GM19438 (cell line): ENCODE measurements at regions not wholly inside any gene's neighbourhood (a gene's known extent, or its start where the extent isn't known, plus 50 kb on each side); places are given as distances from the start of the nearest gene placed in this dataset.
"Not testable (repeated sequence)": the region's sequence is repeated elsewhere in the genome, so short reads cannot be mapped to it uniquely, and the experiment has no call there.

Experiments
- ATAC-seq: cut with Tn5 transposase; IDR thresholded peaks from one replicate; pipeline ENCODE4 v1.9.1; 2021; ENCODE audit warnings: low read depth; ENCODE audit not compliant: unreplicated experiment

DNA sequence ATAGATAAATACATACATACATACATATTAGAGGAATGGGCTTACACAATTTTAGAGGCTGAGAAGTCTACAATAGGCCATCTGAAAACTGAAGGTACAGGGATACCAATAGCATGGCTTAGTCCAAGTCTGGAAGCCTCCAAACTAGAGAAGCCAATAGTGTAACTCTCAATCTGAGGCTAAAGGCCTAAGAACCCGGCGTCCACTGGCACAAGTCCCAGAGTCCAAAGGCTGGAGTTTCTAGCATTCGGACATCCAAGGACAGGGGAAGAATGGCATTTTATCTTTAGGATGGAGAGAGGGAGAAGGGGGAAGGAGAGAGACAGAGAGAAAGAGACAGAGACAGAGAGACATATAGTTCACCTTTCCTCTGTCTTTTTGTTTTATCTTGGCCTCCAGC, 63.7 kb upstream of the SYT4 start:
- no peak for ATAC-seq

GRCh38 chr18:43350176-43350575, 72.9 kb upstream of the SYT4 start:
- no peak for ATAC-seq

DNA sequence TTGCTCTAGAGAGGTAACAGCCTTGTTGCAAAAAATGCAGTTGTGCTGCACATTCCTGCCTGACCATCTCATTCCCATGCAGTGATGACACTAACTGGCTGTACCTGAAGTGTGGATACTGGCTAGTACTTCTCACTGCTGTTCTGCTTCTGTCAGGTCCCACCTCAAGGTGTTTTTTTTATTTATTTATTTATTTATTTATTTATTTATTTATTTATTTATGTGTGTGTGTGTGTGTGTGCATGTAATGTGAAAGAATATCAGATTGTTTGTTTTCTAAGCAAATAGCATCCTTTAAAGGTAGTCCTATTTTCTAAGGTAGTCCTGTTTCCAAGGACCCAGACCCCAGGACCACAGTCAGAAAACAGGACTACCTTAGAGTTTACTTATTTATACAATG, 87.2 kb upstream of the SYT4 start:
- no peak for ATAC-seq

DNA sequence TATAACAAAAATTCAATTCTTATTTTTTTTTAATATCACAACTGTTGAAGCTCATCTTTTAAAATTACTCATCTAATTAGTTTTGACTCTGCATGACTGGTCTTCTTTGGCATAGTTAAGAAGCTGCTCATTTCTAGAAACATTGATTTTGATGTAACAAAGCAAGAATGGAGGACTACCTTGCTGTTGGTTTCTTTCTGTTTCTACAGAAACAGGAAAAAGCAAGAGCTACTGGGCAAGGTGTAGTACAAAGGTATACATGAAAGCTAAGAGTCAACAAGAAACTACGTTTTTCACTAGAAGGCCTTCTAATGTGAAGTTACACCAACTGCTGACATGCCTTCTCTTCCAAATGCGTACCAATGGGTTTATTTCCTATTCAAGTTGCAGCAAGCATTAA, 90.6 kb upstream of the SYT4 start:
- ATAC-seq, result no peak

DNA sequence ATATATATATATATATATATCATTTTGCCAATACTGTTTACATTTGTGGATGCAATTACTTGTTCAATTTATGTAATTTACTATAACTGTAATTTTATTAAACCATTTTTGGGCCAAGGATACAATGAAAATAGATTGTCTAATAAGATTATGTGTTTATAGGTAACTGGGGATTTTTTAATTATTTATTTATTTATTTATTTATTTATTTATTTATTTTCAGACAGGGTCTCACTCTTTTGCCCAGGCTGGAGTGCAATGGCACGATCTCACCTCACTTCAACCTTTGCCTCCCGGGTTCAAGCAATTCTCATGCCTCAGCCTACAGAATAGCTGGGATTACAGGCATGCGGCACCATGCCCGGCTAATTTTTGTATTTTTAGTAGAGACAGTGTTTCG, 92.0 kb upstream of the SYT4 start:
- ATAC-seq, result not testable (repeated sequence)

GRCh38 chr18:43372773-43373172, 95.5 kb upstream of the SYT4 start:
- no peak for ATAC-seq

GRCh38 chr18:43380104-43380672, 102.9 kb upstream of the SYT4 start:
- no peak for ATAC-seq

GRCh38 chr18:43382641-43383403, 105.5 kb upstream of the SYT4 start:
- ATAC-seq, result no peak

DNA sequence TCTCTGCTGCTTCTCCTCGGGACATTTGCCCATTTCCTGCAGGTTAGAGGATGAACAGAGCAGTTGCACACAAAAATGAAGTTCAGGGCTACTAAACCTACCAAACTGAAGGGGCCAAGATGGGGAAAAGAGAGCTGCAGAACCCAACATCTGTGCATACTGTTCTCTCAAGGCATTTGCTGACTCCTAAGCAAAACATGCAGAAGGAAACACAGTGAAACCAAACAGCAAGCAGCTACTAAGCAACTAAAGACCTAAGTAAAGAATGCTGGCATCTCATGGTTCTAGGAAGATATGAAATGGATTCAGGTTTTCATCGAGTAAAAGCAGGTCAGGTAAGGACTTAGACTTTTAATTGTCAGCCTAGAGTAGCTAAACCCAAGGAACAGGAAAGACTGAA, 111.9 kb upstream of the SYT4 start:
- no peak for ATAC-seq

- no peak for ATAC-seq
Measured at GRCh38 chr18:43392168-43392567, 114.9 kb upstream of the SYT4 start.

GRCh38 chr18:43393174-43393573, 115.9 kb upstream of the SYT4 start:
- no peak for ATAC-seq

DNA sequence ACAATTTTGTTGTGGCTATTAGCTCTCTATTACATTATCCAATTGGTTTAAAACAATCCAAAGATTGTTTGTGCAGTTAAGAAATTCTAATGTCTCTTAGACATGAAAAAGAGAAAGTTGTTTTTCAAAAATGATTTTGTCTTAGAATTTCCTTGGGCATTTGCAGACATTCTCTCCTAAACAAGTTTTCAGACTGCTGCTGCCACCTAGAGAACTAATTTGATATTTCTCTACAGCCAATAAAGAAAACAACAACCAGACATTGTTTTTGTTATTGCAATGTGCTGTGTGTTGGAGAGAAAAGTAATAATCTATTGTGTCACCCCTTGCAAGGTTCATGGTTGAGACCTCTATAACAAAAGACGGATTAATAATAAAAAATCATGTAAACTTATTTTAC, 119.0 kb upstream of the SYT4 start:
- no peak for ATAC-seq

DNA sequence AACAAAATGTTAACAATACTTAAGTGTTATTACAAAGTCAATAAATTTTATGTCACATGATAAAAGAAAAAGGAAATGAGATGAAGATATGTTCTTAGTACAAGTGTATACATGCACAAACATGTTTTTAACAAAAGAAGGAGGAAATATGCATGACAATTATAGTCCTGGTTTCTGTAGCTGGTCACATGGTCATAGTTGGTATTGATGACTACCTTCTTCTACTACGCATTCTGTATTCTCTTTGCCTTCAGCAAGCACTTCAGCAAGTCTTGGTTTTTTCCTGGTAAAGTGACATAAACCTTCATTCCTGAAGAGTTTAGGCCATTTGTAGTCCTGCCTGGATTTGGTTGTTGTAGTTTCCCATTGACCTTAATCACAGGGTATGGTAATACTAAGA, 121.3 kb upstream of the SYT4 start:
- ATAC-seq, result no peak

DNA sequence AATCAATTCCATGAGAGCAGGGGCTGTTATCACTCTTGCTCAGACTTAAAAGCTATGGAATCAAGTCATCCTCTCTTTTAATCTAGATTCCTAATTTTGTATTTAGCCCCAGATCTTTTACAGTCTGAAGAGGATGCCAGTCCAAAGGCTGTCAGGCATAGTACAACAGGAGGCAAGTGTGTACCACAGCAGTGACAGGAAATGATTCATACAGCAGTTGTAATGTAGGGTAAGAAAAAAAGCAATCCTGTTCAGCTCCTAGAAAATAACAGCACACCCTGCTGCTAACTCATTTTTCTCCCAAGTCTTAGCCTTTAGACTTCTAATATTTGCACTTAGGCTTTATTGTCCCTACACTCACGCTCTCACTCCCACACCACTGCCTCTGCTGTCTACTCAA, 127.8 kb upstream of the SYT4 start:
- ATAC-seq, result no peak

GRCh38 chr18:43414006-43414405, 136.7 kb upstream of the SYT4 start:
- no peak for ATAC-seq

DNA sequence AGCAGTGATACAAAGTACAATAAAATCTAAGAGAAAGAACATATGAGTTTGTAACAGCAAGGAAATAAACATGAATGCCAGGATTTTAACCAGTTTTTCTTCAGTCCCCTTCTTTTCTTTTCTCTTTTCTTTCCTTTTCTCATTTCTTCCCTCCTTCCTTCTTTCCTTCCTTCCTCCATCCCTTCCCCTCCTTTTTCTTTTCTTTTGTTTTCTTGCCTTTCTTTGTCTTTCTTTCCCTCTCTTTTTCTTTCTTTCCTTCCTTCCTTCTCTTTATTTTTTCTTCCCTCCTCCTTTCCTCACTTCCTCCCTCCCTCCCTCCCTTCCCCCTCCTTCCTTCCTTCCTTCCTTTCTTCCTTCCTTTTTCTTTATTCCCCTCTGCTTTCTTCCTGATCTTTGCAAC, 142.8 kb upstream of the SYT4 start:
- no peak for ATAC-seq

GRCh38 chr18:43420950-43421349, 143.7 kb upstream of the SYT4 start:
- ATAC-seq, result no peak

DNA sequence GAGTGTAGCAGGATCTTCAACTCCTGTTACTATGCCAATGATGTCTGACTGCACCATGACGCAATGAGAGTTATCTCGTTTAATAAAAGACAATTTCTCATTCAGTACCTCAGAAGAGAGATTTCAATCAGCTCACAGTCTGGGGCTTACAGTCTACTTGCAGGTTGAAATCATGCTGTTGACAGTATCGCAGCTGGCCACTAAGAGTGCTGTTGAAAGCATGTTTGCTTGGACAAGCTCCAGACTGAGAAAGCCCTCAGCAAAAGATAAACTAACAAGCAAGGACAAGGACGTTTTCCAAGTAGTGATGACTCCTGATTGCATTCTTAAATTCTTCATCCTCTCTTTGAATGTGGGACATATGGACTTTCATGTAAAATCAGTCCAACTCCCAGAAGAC, 145.2 kb upstream of the SYT4 start:
- no peak for ATAC-seq

GRCh38 chr18:43435851-43436250, 158.6 kb upstream of the SYT4 start:
- ATAC-seq, result no peak

GRCh38 chr18:43442131-43442530, 164.8 kb upstream of the SYT4 start:
- no peak for ATAC-seq

DNA sequence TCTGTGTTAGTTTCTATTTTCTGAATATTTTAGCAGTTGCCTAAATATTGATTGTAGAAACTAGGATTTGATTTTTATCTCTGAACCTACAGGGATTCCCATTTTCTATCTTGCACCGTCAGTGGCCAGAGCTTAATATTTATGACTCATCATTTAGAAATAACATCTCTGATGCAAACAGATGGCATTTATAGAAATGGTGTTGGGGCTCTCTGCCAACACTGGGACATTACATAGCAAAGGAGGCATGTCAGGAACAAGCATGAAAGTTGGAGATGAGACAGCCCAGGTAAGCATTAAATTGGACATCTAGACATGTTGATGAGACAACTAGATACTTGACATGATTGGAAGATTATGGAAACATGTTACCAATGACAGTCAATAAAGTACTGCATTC, 165.3 kb upstream of the SYT4 start:
- no peak for ATAC-seq

GRCh38 chr18:43465483-43465882, 188.2 kb upstream of the SYT4 start:
- ATAC-seq, result no peak

DNA sequence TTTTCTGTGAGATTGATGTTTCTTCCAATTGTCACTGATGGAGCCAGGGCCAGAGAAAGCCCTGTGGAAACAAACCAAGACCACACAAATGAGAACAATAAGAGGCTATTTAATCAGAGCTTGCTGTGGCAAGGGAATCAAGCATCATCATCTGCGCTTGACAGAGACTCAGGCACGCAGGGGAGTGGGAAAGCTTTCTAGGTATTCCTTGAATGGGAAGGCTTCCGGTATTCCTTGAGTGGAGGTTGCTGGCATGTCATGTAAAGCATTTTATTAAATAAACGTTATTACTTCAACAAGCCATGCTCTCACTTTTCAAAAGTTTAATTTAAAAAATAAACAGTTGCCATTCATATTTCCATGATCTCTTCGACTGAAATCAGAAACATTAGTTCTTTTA, 194.6 kb upstream of the SYT4 start:
- ATAC-seq, result no peak
